HG03378 (cell line): ENCODE measurements at regions not wholly inside any gene's neighbourhood (a gene's known extent, or its start where the extent isn't known, plus 50 kb on each side); places are given as distances from the start of the nearest gene placed in this dataset.
A peak's percentile ranks its signal among the peaks of the same experiment; 100 is the strongest.
"Not testable (repeated sequence)": the region's sequence is repeated elsewhere in the genome, so short reads cannot be mapped to it uniquely, and the experiment has no call there.

ENCODE experiments used
- ATAC-seq: cut with Tn5 transposase; IDR thresholded peaks from one replicate; pipeline ENCODE4 v1.9.1; 2021; ENCODE audit warnings: mild to moderate bottlenecking, moderate library complexity; ENCODE audit not compliant: unreplicated experiment

- ATAC-seq: peak; percentile 68
Observed at GRCh38 chr1:90357995-90358394, 359.1 kb downstream of the BARHL2 start.

GRCh38 chr1:90356991-90357390 lies 360.1 kb downstream of the BARHL2 start:
- ATAC-seq: no peak

GRCh38 chr1:90356101-90356500 lies 361.0 kb downstream of the BARHL2 start:
- no peak for ATAC-seq

GRCh38 chr1:90354704-90355103 lies 359.8 kb downstream of the ZNF326 start:
- no peak for ATAC-seq

GRCh38 chr1:90351019-90351418 lies 356.1 kb downstream of the ZNF326 start:
- no peak for ATAC-seq

- ATAC-seq: no peak
Observed at GRCh38 chr1:90349510-90349909, 354.6 kb downstream of the ZNF326 start.

- no peak for ATAC-seq
Observed at GRCh38 chr1:90348934-90349333, 354.0 kb downstream of the ZNF326 start.

- ATAC-seq: not testable (repeated sequence)
Observed at GRCh38 chr1:90348459-90348858, 353.5 kb downstream of the ZNF326 start.

GRCh38 chr1:90347366-90347765 lies 352.5 kb downstream of the ZNF326 start:
- ATAC-seq: no peak

GRCh38 chr1:90346757-90347156 lies 351.8 kb downstream of the ZNF326 start:
- no peak for ATAC-seq

GRCh38 chr1:90346349-90346748 lies 351.4 kb downstream of the ZNF326 start:
- no peak for ATAC-seq

- ATAC-seq: no peak
Observed at GRCh38 chr1:90344963-90345730, 350.2 kb downstream of the ZNF326 start.

- no peak for ATAC-seq
Observed at GRCh38 chr1:90341516-90341915, 346.6 kb downstream of the ZNF326 start.

- ATAC-seq: no peak
Observed at GRCh38 chr1:90340606-90341005, 345.7 kb downstream of the ZNF326 start.

GRCh38 chr1:90339811-90340210 lies 344.9 kb downstream of the ZNF326 start:
- no peak for ATAC-seq

- no peak for ATAC-seq
Observed at GRCh38 chr1:90336552-90337324, 341.8 kb downstream of the ZNF326 start.

- ATAC-seq: no peak
Observed at GRCh38 chr1:90335558-90335957, 340.6 kb downstream of the ZNF326 start.

GRCh38 chr1:90334137-90334536 lies 339.2 kb downstream of the ZNF326 start:
- no peak for ATAC-seq

GRCh38 chr1:90325168-90325567 lies 330.3 kb downstream of the ZNF326 start:
- no peak for ATAC-seq

- no peak for ATAC-seq
Observed at GRCh38 chr1:90322186-90322585, 327.3 kb downstream of the ZNF326 start.

- no peak for ATAC-seq
Observed at GRCh38 chr1:90319918-90320317, 325.0 kb downstream of the ZNF326 start.

GRCh38 chr1:90318431-90318830 lies 323.5 kb downstream of the ZNF326 start:
- no peak for ATAC-seq
